ENCODE measurements at regions not wholly inside any gene's neighbourhood (a gene's known extent, or its start where the extent isn't known, plus 50 kb on each side); places are given as distances from the start of the nearest gene placed in this dataset.

DNA sequence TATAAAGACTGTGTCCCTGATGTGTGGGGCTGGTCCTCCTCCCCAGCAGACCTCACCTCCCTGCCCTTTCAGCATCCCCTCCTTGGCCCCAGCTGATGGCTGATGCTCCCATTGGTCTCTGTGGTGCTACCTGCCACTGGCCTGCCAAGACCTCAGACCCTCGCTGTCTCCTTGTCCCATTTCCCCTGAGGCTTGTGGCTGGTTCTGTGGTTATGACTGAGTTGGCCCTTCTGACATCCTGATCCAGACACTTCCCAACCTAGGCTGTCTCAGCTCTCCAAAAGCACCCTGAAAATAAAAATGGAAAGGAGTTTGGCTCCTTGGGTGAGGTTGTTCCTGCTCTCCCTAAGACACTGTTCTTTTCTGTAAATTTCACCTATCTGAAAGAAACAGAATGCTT is 214.2 kb downstream of the RPS24 start:
- no peak for DNase-seq (ENCODE audit: low read depth, low spot score)

DNA sequence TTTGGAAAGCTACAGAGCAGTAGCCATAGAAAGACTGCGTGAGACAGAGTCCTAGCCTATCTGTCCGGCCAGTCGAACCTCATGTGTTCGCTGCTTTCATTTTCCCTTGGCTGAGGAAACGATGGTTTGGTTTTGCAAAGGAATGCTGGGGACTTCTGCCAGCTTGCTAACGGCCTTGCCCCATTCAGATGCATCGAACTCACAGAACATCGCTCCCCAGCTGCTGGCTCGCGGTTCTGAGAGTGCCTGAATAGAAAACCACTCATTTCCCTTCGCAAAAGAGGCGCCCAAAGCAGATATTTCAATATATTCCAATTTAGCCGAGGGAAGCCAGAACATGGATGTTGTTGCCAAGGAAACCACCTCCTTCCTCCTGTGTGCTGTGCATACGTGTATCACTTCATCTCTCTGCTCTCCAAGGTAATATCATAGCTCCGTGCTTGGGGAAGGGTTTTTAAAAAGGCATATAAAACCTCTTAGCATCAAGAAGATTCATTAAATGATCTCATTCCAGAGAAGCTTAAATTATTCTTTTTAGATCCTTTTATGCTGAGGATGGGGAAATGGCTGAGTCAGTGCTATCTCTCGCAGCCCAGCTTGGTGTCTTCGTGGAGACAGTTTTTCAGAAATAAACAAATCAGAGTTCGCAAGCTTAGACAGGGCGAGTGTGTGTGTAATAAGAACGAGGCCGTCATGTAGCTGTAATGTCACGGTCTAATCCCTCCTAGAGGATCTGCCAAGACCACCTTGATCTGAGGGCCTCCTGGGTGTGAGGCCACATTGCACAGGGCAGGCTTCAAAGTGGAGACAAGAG is 215.2 kb downstream of the RPS24 start:
- no peak for DNase-seq (ENCODE audit: low read depth, low spot score)

DNA sequence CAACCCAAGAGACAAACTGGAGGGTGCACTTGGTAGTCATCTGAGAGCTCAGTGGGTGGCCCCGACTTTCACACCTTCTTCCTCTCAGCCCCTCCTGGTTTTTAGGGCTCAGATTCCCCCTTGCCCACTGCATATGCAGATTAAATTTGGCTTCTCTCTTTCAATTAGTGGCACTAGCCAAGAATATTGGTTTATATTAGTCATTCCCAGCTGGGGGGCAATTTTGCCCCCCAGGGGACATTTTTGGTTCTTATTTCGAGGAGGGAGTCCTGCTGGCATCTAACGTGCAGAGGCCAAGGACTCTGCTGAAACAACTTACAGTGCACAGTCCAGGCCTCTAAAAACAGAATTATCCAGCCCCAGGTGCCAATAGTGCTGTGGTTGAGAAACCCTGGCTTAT is 216.0 kb downstream of the RPS24 start:
- no peak for DNase-seq (ENCODE audit: low read depth, low spot score)

DNA sequence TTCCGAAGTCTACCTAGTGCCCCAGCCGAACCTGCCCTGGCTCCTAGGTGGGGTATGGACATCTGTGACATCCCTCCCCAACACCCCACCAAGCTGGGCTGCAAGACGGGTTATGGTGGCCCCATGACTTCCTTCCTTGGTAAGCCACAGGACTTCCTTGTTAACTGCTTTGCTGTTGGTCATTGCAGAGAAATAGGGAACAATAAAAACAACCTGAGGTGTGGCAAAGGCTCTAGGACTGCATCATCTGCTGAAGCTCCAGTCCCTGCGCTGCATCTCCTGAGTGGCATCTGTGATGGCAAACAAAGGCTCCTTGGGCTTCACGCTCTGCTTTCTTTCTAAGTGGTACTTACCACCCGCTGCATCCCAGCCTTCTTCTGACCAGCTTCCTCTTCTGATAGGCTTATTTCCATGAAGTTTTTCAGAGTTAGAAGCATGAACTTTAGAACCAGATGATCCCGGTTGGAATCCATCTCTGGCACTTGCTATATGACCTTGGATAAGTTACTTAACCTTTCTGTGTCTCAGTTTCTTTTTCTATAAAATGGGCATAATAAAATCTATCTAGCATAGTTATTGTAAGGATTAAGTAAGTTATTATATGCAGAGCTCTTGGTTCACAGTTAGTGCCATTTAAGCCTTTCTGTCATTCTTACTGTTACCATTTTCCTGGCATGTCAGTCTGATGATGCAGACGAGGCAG is 216.8 kb downstream of the RPS24 start:
- no peak for DNase-seq (ENCODE audit: low read depth, low spot score)

DNA sequence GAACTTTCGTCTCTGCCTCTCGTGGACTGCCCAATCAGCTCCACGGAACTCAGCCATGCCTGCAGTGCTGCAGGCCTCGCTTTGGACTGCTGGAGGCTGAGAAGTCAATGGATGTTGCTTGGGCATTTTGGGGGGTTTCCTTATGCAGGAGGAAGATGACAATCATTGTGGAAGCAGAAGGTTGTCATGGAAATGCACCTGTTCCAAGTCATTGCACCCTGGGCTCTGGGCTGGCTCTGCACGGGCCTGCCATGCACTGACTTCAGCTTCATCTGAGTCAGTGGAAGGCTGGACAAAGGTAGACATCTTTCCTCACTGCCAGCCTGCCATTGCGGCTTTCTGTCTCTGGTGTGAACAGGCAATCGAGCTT is 217.3 kb downstream of the RPS24 start:
- DNase-seq (ENCODE audit: low read depth, low spot score) = no peak

DNA sequence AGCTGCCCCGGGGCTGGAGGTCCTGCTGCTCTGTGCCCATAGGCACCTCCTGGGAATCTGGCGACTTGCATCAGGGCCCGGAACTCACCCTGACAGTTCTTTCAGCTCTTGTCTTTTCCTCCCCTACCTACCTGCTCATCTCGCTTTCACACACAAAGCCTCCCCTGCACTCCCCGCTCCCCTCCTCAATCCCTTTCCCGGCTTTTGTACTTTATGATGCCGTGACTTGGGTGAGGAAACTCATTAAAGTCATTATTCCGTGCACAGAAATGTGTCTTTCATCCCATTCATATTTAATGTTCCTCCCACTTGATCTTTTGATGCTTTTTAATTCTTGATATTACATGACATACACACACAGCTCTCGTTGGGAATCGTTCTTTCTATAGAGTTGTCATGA is 218.6 kb downstream of the RPS24 start:
- DNase-seq (ENCODE audit: low read depth, low spot score) = no peak

DNA sequence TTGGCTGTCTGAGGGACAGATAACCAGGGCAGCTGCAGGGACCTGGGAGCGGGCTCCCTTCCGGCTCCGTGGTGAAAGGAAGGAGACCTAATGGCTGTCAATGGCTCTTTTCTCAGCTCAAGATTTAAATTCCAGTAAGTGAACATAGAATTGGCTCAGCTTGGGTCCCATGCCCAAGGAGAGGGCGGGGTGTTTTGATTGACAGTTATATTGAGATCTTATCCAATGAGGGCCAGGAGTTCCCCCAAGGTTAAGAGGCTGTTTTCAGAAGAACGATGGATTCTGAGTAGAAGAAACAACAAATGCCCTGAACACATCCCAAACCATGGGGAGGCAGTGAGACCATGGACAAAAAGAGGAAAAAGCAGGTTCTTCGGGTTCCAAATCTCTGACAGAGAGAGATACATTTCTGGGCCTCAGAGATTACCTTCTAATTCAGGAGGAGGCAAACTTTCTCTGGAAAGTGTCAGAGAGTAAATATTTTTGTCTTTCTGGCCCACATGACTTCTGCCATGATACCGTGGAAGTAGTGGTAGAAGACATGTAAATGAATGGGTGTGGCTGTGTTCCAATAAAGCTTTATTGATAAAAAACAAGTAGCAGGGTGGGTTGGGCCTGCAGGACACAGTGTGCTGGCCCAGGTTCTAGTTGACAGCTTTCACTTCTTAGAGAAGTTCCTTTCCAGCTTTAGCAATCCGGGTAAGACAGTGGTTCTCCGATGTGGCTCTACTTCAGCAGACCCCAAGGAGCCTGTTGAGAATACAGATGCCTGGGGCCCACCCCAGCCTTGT is 219.6 kb downstream of the RPS24 start:
- DNase-seq (ENCODE audit: low read depth, low spot score) = no peak

DNA sequence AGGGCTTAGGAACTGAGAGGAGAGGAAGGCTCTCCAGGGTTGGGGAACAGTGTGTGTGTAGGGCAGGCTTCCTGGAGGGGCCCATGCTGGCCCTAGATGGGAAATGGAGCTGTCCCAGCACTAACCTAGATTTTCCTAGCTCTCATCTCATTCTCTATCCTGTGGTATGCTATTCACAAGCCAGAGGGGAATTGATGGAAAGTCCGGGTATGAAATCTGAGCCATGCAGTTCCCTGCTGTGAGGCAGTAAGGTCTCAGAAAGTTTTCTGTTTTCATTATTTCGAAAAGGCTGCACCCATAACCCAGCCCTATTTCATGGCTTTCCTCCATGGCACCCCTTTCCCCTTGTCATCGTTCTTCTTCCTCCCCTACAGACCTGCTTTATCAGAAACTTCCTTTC is 220.3 kb downstream of the RPS24 start:
- no peak for DNase-seq (ENCODE audit: low read depth, low spot score)

DNA sequence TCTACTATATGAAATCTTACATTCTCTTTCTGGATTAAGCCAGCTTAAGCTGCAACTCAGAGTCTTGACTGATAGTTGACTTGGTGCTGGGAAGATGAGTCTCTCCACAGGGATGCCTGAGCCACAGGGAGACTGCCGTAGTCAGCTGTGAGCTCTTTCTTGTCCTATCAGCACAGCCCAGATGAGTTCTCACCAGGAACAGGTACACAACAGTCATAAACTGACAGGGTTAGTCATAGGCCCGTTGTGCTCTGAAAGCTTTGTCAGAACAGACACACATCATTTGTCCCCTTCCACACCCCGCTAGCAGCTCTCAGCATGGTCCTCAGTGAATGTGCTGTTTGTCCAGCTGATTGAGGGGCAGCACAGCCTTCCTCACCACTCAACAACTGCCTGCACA is 221.6 kb downstream of the RPS24 start:
- no peak for DNase-seq (ENCODE audit: low read depth, low spot score)

DNA sequence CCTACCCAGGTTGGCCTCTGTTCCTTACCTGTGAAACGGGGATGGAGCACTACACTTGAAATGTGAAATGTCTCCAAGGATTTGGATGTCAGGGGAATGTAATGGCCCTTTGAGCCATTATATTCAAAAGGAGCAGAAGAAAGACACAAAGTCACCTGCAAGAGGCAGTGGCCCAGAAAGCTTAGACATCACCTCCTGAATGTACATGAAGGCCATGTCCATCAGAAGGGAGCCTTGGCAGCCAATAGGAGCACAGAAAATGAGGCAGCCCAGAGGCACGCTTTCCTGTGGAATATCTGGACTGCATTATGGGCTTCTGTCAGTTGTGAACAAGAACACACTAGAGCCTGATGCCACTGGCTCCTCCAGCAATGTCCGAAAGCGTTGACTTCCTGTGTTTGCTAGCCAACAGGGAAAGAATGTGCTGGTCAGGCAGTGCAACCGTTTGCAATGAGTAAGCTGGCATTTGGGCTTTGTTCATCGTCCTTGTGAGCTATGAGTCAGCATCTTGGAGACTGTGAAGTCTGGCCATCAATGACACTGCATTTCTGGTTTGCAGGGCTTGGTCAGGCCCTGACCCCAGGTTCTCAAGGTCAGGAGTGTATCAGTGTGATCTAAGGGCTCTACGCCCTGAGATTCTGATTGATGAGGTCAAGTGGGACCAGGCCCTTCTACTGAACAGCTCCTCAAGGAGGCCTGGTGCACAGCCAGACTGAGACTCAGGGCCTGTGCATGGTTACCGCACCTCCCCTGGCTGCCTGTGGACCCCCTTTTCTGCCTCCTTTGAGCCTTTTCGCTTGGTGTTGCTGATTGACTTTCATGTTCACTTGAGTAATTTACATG is 222.4 kb downstream of the RPS24 start:
- no peak for DNase-seq (ENCODE audit: low read depth, low spot score)

DNA sequence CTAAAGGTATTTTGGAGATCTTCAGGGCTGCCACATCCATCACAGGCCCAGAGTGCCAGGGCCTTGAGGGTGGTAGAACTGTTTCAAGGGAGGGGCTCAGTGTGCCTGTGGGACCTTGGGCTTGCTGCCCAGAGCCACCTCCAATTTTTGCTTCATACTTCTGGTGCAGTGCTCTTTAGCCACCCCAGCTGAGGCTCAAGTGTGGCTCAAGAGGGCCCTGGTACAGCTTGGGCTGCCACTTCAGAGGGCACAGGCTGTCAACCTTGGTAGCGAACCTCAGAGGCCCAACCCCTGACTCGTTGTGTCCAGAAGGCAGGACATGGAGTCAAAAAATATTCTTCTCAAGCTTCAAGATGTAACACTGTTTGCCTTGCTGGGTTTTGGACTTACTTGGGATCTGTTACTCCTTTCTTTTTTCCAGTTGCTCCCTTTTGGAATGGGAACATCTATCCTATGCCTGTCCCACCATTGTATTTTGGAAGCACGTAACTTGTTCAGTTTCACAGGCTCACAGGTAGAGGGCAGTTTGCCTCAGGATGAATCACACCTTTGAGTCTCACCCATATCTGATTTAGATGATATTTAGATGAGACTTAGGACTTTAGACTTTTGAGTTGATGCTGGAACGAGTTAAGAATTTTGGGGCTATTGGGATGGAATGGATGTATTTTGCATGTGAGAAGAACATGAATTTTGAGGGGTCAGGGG is 224.8 kb downstream of the RPS24 start:
- no peak for DNase-seq (ENCODE audit: low read depth, low spot score)

DNA sequence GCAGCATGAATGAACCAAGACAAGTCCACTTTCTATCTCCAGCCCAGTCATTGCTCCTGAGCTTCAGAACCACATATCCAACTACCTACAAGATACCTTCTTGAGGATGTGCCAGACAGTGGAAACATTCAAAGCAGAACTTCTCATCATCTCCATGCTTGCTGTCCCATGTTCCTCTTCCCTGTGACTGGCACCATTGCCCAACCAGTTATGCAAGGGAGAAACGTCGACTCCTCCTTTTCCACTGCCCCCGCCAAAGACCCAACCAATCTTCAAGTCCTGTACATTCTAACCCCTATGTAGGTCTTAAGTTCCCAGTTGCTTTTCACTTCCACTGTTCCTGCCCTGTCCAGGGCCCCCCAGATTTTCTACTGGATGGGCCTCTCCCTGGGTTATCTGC is 225.7 kb downstream of the RPS24 start:
- DNase-seq (ENCODE audit: low read depth, low spot score) = no peak

DNA sequence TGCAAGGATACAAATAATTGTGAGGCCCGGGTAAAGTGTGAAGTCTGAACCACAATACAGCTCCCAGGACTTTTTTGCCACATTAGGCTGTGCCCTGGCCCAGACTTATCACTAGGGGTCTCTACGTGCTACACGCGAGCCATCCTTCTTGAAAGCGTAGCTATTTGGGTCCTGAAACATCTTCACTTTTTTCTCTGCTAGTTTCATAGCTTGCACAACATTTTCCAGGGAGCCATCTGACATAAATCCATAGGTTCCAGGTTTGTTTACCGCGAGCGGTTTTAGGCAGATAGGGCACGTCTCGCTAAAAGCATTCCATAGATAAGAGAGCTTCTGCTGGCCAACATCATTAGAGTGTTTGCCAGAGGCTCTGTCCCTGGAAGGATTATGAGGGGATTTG is 226.5 kb downstream of the RPS24 start:
- no peak for DNase-seq (ENCODE audit: low read depth, low spot score)

DNA sequence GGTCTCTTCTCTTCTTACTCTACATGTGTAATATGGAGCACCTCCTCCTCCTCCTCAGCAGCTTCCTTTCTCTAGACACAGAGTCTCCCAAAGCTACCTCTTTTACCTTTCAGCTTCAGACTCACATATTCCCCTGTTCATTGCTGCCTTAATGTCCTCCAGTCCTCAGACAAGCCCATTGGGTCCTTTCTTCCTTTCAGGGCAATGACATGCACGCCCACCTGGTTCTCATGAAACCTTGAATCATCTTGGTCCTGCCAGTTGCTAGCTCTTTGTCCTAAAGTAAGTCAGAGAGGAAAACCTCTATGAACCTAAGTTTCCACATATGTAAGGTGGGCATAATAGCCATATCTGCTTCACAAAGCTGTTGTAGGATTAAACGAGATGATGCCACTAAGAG is 227.0 kb downstream of the RPS24 start:
- no peak for DNase-seq (ENCODE audit: low read depth, low spot score)

DNA sequence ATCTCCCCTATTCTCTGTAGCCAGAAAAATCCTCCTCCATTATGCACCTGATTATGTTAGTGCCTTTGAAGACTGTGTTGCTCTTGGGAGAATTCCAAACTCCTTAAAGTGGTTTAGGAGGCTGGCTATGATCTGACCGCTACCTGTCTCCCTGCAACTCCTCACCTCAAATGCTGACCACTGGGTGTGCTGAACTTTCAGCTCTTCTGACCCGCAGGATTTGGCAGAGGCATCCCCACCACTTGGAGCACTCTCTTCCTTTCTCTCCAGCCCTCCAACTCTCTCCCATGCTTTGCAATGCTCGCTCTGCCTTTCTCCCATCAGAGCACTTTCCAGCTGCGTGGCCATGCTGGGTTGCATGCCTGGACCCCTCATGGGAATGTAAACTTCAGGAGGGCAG is 227.6 kb downstream of the RPS24 start:
- no peak for DNase-seq (ENCODE audit: low read depth, low spot score)

DNA sequence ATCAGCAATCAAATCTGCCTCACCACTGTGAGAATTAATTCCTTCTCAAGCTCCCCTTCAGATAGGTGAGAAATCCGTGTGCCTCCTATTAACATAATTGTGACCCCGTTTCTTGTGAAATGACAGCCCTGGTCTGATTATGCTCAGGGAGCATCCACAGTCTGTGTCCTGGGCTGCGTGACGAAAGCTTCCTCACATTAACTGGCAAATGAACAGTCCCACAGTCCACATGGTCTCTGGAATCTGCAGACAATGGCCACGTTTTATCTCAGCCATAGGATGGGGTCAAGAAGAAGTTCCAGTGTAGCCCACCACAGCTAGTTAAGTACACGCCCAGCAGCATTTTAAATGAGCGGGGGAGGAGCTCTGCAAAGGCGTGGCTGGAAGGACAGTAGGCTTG is 229.2 kb downstream of the RPS24 start:
- no peak for DNase-seq (ENCODE audit: low read depth, low spot score)

DNA sequence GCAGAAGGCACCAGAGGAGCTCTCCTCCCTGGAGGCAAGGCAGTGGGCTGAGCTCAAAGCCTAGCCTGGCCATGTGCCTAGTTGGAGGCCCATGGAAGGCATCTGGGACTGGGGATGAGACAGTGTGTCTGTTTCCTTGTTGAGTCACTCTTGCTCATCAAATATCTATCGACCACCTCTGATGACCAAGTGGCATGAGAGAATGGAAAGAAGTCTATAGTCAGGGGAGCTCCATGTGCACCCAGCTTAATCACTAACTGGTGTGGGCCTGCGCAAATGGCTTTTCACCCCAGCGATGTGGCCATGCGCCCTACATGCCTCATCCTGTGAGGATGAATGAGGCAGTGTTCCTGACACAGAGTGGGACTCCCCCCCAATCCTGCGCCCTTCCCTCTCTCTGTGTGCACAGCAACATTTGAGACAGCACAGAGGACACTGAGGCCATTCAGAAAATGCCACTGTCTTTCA is 229.9 kb downstream of the RPS24 start:
- DNase-seq (ENCODE audit: low read depth, low spot score) = no peak

DNA sequence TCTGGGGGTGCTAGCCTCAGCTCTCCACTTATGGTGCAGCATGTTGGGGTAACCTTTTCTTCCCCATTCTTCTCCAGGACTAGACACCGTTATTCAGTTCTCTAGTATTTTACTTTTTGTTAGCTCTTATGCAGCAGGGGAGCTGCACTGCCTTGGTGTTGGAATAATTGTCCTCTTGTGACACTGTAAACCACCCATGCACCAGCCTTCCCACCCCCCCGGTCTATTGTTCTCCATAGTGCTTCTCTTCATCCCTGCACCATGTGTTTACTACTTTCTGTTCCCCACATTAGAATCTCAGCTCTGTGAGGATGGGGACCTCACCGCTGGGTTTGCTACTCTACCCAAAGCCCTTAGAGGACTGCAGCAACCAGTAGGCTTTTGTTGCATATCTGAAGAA is 230.7 kb downstream of the RPS24 start:
- DNase-seq (ENCODE audit: low read depth, low spot score) = no peak

DNA sequence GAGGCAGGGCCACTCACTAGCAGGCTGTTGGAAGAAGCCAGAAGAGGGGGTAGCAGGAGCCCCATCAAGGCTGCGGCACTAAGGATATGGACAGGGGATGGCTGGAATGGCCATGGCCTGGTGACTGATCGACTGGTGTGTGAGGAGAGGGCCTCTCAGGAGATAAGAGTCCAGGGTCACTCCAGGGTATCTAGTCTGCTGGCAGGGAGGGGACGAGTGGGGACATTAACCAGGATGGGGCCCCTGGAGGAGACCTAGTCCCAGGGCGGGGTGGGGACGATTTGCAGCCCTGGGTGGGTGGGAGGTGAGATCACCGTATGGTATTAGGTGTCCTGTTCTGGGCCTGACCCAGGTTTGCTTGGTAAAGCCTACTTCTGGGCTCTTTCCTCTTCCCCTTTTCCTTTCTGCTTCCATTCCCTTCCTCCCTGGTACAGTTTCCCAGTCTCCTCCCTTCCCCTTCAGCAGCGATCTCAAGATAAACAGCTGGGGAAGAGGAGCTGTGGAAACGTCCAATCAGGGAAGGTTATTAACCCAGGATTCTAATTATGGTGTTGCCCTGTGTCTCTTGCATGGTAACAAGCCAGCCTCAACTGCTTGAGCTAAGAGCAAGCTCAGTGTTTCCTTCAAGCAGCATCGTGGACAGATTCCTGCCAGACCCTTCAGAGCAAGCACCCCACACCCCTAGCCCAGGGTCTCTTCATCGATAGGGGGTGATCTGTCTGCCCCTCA is 233.2 kb downstream of the RPS24 start:
- DNase-seq (ENCODE audit: low read depth, low spot score) = no peak

DNA sequence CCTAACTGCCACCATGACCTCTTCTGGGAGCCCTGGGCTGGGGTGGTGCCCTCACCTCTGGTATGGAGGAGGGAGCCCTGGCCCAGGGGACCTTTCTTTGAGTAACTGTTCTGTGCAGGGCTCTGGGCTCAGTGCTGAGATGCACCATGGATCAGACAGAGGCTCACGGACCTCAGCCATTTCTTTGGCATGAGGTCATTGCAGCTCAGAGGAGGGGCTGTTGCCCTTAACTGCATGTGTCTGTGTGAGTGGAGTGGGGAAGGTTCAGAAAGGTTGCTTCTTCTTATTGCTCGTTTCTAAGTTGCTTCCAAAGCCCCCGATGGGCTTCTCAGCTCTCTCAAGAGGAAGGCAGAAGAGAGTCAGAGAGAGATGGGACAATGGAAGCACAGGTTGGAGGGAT is 233.9 kb downstream of the RPS24 start:
- DNase-seq (ENCODE audit: low read depth, low spot score) = no peak
